Mesothelial cell of epicardium (in vitro differentiated cells): ENCODE measurements at regions not wholly inside any gene's neighbourhood (a gene's known extent, or its start where the extent isn't known, plus 50 kb on each side); places are given as distances from the start of the nearest gene placed in this dataset.

ENCODE experiments used
- DNase-seq, 2 experiments: peaks; one replicate each; pipeline ENCODE4 v3.0.0; 2021; ENCODE audit warnings: low spot score in 2 of 2; ENCODE audit not compliant: unreplicated experiment in 2 of 2
- H3K27ac Mint-ChIP-seq: 2 replicates; pipeline ENCODE4 v1.8.0; 2021; ENCODE audit warnings: mixed read lengths
- H3K27me3 Mint-ChIP-seq: 2 replicates; pipeline ENCODE4 v1.8.0; 2021; ENCODE audit warnings: low read depth, mixed read lengths
- H3K36me3 Mint-ChIP-seq: 2 replicates; pipeline ENCODE4 v1.8.0; 2021; ENCODE audit warnings: mixed read lengths
- H3K4me1 Mint-ChIP-seq: 2 replicates; pipeline ENCODE4 v1.8.0; 2021; ENCODE audit warnings: mixed read lengths
- H3K4me3 Mint-ChIP-seq: 2 replicates; pipeline ENCODE4 v1.8.0; 2021; ENCODE audit warnings: mild to moderate bottlenecking, moderate library complexity, mixed read lengths
- H3K9me3 Mint-ChIP-seq: 2 replicates; pipeline ENCODE4 v1.8.0; 2021; ENCODE audit warnings: mixed read lengths
- CTCF ChIP-seq: fragments of 200-600 bp; sonication (generic); IDR thresholded peaks from one replicate; pipeline ENCODE4 v1.5.0; 2021; ENCODE audit warnings: antibody characterized with exemption; ENCODE audit not compliant: unreplicated experiment

- Mint-ChIP-seq H3K27ac (no peak overlapping the region), H3K27me3 (no peaks in the 10 kb centered on the region), H3K4me3 (no peak overlapping the region), H3K4me1 (peaks cover 19% of the 10 kb centered on the region), H3K9me3 (no peaks in the 10 kb centered on the region), H3K36me3 (no peaks in the 10 kb centered on the region)
- DNase-seq, result no peak
- TF ChIP-seq CTCF, result no peak
Observed at GRCh38 chr13:70959035-70959775, 851.0 kb upstream of the KLHL1 start.

- no peak for TF ChIP-seq CTCF
- DNase-seq, result no peak
- Mint-ChIP-seq H3K9me3 (no peaks in the 10 kb centered on the region), H3K4me3 (no peak overlapping the region), H3K36me3 (no peaks in the 10 kb centered on the region), H3K27ac (no peak overlapping the region), H3K27me3 (no peaks in the 10 kb centered on the region), H3K4me1 (peaks cover 7% of the 10 kb centered on the region)
Observed at GRCh38 chr13:70955887-70956286, 847.6 kb upstream of the KLHL1 start.

- Mint-ChIP-seq H3K27ac (no peak overlapping the region), H3K4me1 (no peaks in the 10 kb centered on the region), H3K4me3 (no peak overlapping the region), H3K27me3 (no peaks in the 10 kb centered on the region), H3K36me3 (no peaks in the 10 kb centered on the region), H3K9me3 (no peaks in the 10 kb centered on the region)
- no peak for TF ChIP-seq CTCF
- no peak for DNase-seq
Observed at GRCh38 chr13:70950664-70951063, 842.4 kb upstream of the KLHL1 start.

- no peaks in the 10 kb centered on the region for H3K9me3 Mint-ChIP-seq
- no peak overlapping the region for H3K4me3 Mint-ChIP-seq
- H3K4me1 Mint-ChIP-seq, result no peaks in the 10 kb centered on the region
- TF ChIP-seq CTCF, result no peak
- H3K36me3 Mint-ChIP-seq, result no peaks in the 10 kb centered on the region
- no peak for DNase-seq
- H3K27me3 Mint-ChIP-seq, result no peaks in the 10 kb centered on the region
- H3K27ac Mint-ChIP-seq, result no peak overlapping the region
Observed at GRCh38 chr13:70945506-70945905, 837.3 kb upstream of the KLHL1 start.

GRCh38 chr13:70941454-70941853 lies 833.2 kb upstream of the KLHL1 start:
- no peaks in the 10 kb centered on the region for H3K4me1 Mint-ChIP-seq
- no peaks in the 10 kb centered on the region for H3K36me3 Mint-ChIP-seq
- no peaks in the 10 kb centered on the region for H3K9me3 Mint-ChIP-seq
- H3K4me3 Mint-ChIP-seq, result no peak overlapping the region
- H3K27me3 Mint-ChIP-seq, result no peaks in the 10 kb centered on the region
- no peak overlapping the region for H3K27ac Mint-ChIP-seq
- TF ChIP-seq CTCF, result no peak
- DNase-seq, result no peak
